Astrocyte (in vitro differentiated cells and primary cell): ENCODE measurements at regions not wholly inside any gene's neighbourhood (a gene's known extent, or its start where the extent isn't known, plus 50 kb on each side); places are given as distances from the start of the nearest gene placed in this dataset.
"Not testable (repeated sequence)": the region's sequence is repeated elsewhere in the genome, so short reads cannot be mapped to it uniquely, and the experiment has no call there.

Source experiments
- DNase-seq: peaks from one replicate; pipeline ENCODE4 v3.0.0-alpha.2; 2010; ENCODE audit warnings: low read depth
- FAIRE-seq: peaks from 2 replicates; lab custom pipeline; 2011; peaks lifted over from hg19 to GRCh38; lab: Jason Lieb, UNC
- H2AFZ ChIP-seq: 2 replicates; pipeline ENCODE4 v1.6.0; 2012; ENCODE audit warnings: low read depth, low read length, inconsistent platforms
- H3K27ac ChIP-seq: 2 replicates; pipeline ENCODE4 v1.5.1; 2011; ENCODE audit warnings: low read depth, low read length, inconsistent platforms
- H3K27me3 ChIP-seq: 2 replicates; pipeline ENCODE4 v1.6.0; 2011; ENCODE audit warnings: low read length, inconsistent platforms; ENCODE audit not compliant: insufficient read depth
- H3K36me3 ChIP-seq: 2 replicates; pipeline ENCODE4 v1.5.1; 2011; ENCODE audit warnings: low read length, inconsistent platforms; ENCODE audit not compliant: insufficient read depth
- H3K4me1 ChIP-seq: 2 replicates; pipeline ENCODE4 v1.5.1; 2011; ENCODE audit warnings: low read length, inconsistent platforms; ENCODE audit not compliant: insufficient read depth
- H3K4me2 ChIP-seq: 2 replicates; pipeline ENCODE4 v1.6.0; 2012; ENCODE audit warnings: low read length, inconsistent platforms
- H3K4me3 ChIP-seq: 2 replicates; pipeline ENCODE4 v1.5.1; 2011; ENCODE audit warnings: low read depth, mild to moderate bottlenecking, low read length, inconsistent platforms; ENCODE audit not compliant: insufficient read depth
- H3K79me2 ChIP-seq: 2 replicates; pipeline ENCODE4 v1.6.0; 2012; ENCODE audit warnings: mild to moderate bottlenecking, low read length, inconsistent platforms; ENCODE audit not compliant: insufficient read depth
- H3K9ac ChIP-seq: 2 replicates; pipeline ENCODE4 v1.6.0; 2012; ENCODE audit warnings: mild to moderate bottlenecking, low read length, inconsistent platforms
- H3K9me3 ChIP-seq: 2 replicates; pipeline ENCODE4 v1.5.1; 2012; ENCODE audit warnings: low read depth, mild to moderate bottlenecking, low read length, inconsistent platforms; ENCODE audit not compliant: insufficient read depth
- H4K20me1 ChIP-seq: 2 replicates; pipeline ENCODE4 v1.6.0; 2012; ENCODE audit warnings: low read length, inconsistent platforms; ENCODE audit not compliant: insufficient read depth
- H3K27ac Mint-ChIP-seq: one replicate; pipeline ENCODE4 v1.8.0; 2021; ENCODE audit warnings: mild to moderate bottlenecking, mixed read lengths; ENCODE audit not compliant: unreplicated experiment
- H3K27me3 Mint-ChIP-seq: one replicate; pipeline ENCODE4 v1.8.0; 2021; ENCODE audit warnings: low read depth, mixed read lengths; ENCODE audit not compliant: unreplicated experiment
- H3K36me3 Mint-ChIP-seq: one replicate; pipeline ENCODE4 v1.8.0; 2021; ENCODE audit warnings: low read depth, mixed read lengths; ENCODE audit not compliant: unreplicated experiment
- H3K4me1 Mint-ChIP-seq: one replicate; pipeline ENCODE4 v1.8.0; 2021; ENCODE audit warnings: low read depth, mixed read lengths; ENCODE audit not compliant: unreplicated experiment
- H3K4me3 Mint-ChIP-seq: one replicate; pipeline ENCODE4 v1.8.0; 2021; ENCODE audit warnings: mild to moderate bottlenecking, moderate library complexity, mixed read lengths; ENCODE audit not compliant: unreplicated experiment
- H3K9me3 Mint-ChIP-seq: one replicate; pipeline ENCODE4 v1.8.0; 2021; ENCODE audit warnings: mild to moderate bottlenecking, mixed read lengths; ENCODE audit not compliant: unreplicated experiment
- EZH2 ChIP-seq: IDR thresholded peaks from 2 replicates; pipeline ENCODE4 v1.6.1; 2012; ENCODE audit warnings: mild to moderate bottlenecking, low read length, inconsistent platforms; ENCODE audit not compliant: insufficient read depth
- TF ChIP-seq, protein P1 (sequence below): IDR thresholded peaks from 2 replicates; pipeline ENCODE4 v1.5.1; 2011; ENCODE audit warnings: low read depth, mild to moderate bottlenecking, inconsistent platforms, low read length, moderate library complexity; ENCODE audit not compliant: insufficient read depth

DNA sequence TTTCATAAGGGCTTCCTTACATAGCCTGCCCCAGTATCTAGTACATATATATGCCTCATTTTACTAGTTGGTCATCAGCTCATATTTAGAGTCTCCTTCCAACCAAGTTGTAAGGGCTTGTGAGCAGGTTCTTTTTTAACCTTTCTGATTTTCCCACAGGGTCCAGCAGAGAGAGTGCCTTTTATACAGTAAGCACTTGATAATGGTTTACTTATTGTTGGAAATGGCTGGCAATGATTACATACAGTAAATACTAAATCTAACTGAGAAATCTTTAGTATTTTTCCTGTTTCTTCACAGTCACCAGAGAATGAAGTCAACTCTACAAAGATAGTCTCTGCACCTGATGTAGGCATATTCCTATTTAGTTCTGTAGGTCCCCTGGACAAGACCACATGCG, 135.1 kb upstream of the B3GAT2 start:
- no peaks in the 10 kb centered on the region for H3K36me3 ChIP-seq
- Mint-ChIP-seq H3K36me3 (no peaks in the 10 kb centered on the region), H3K27me3 (no peaks in the 10 kb centered on the region), H3K4me3 (no peak overlapping the region), H3K4me1 (no peaks in the 10 kb centered on the region), H3K9me3 (no peaks in the 10 kb centered on the region), H3K27ac (no peak overlapping the region)
- H4K20me1 ChIP-seq, result no peaks in the 10 kb centered on the region
- H3K79me2 ChIP-seq, result no peaks in the 10 kb centered on the region
- no peaks in the 10 kb centered on the region for H3K9me3 ChIP-seq
- H3K27ac ChIP-seq, result no peak overlapping the region
- H3K4me1 ChIP-seq, result no peaks in the 10 kb centered on the region
- H3K9ac ChIP-seq, result no peak overlapping the region
- FAIRE-seq, result no peak
- no peak overlapping the region for H3K4me3 ChIP-seq
- H2AFZ ChIP-seq, result no peak overlapping the region
- no peaks in the 10 kb centered on the region for H3K27me3 ChIP-seq
- no peak for DNase-seq
- TF ChIP-seq EZH2, result no peak
- TF ChIP-seq, protein P1, sequence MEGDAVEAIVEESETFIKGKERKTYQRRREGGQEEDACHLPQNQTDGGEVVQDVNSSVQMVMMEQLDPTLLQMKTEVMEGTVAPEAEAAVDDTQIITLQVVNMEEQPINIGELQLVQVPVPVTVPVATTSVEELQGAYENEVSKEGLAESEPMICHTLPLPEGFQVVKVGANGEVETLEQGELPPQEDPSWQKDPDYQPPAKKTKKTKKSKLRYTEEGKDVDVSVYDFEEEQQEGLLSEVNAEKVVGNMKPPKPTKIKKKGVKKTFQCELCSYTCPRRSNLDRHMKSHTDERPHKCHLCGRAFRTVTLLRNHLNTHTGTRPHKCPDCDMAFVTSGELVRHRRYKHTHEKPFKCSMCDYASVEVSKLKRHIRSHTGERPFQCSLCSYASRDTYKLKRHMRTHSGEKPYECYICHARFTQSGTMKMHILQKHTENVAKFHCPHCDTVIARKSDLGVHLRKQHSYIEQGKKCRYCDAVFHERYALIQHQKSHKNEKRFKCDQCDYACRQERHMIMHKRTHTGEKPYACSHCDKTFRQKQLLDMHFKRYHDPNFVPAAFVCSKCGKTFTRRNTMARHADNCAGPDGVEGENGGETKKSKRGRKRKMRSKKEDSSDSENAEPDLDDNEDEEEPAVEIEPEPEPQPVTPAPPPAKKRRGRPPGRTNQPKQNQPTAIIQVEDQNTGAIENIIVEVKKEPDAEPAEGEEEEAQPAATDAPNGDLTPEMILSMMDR, result no peak
- H3K4me2 ChIP-seq, result no peak overlapping the region

DNA sequence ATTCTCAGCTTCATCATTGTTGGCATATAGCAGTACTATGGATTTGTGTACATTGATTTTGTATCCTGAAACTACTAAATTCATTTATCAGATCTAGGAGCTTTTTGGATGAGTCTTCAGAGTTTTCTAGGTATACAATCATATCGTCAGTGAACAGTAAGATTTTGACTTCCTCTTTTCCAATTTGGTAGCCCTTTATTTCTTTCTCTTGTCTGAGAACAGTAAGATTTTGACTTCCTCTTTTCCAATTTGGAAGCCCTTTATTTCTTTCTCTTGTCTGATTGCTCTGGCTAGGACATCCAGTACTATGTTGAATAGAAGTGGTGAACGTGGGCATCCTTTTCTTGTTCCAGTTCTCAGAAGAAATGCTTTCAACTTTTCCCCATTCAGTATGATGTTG, 140.4 kb upstream of the B3GAT2 start:
- H3K27ac Mint-ChIP-seq, H3K27me3 Mint-ChIP-seq, FAIRE-seq: not testable (repeated sequence)

DNA sequence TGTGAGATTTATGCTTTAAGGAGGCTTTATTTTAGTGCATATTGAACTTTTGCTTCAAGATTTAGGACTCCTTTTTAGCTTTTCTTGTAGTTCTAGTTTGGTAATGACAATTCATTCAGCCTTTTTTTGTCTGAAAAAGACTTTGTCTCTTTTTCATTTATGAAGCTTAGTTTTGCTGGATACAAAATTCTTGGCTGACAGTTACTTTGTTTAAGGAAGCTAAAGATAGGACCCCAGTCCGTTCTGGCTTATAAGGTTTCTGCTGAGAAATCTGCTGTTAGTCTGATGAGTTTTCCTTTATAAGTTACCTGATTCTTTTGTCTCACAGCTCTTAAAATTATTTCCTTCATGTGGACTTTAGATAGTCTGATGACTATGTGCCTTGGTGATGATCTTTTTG, 142.8 kb upstream of the B3GAT2 start:
- no peaks in the 10 kb centered on the region for H4K20me1 ChIP-seq
- no peaks in the 10 kb centered on the region for H3K9me3 ChIP-seq
- no peaks in the 10 kb centered on the region for H3K4me1 ChIP-seq
- no peaks in the 10 kb centered on the region for H3K79me2 ChIP-seq
- no peaks in the 10 kb centered on the region for H3K36me3 ChIP-seq
- H3K9me3 Mint-ChIP-seq, result peaks cover 17% of the 10 kb centered on the region
- H3K27me3 Mint-ChIP-seq, result no peaks in the 10 kb centered on the region
- H3K4me3 Mint-ChIP-seq, result no peak overlapping the region
- H3K36me3 Mint-ChIP-seq, result no peaks in the 10 kb centered on the region
- H3K4me2 ChIP-seq, result no peak overlapping the region
- H3K4me3 ChIP-seq, result no peak overlapping the region
- no peak overlapping the region for H2AFZ ChIP-seq
- H3K9ac ChIP-seq, result no peak overlapping the region
- no peak for FAIRE-seq
- TF ChIP-seq, protein P1, result no peak
- no peak for TF ChIP-seq EZH2
- no peak overlapping the region for H3K27ac ChIP-seq
- no peaks in the 10 kb centered on the region for H3K4me1 Mint-ChIP-seq
- no peak for DNase-seq
- no peaks in the 10 kb centered on the region for H3K27me3 ChIP-seq
- H3K27ac Mint-ChIP-seq, result no peak overlapping the region

More for the DNA sequence above, 140.4 kb upstream of the B3GAT2 start:
- not testable (repeated sequence) for H3K36me3 ChIP-seq, DNase-seq, H3K9ac ChIP-seq, H3K79me2 ChIP-seq, H3K9me3 ChIP-seq, H3K36me3 Mint-ChIP-seq, H3K4me3 ChIP-seq, H4K20me1 ChIP-seq, H3K4me2 ChIP-seq, H3K27ac ChIP-seq, H2AFZ ChIP-seq, H3K4me1 Mint-ChIP-seq, H3K27me3 ChIP-seq, H3K4me1 ChIP-seq, H3K4me3 Mint-ChIP-seq
- peaks cover 17% of the 10 kb centered on the region for H3K9me3 Mint-ChIP-seq
